IPS-20b (cell line): ENCODE measurements at regions not wholly inside any gene's neighbourhood (a gene's known extent, or its start where the extent isn't known, plus 50 kb on each side); places are given as distances from the start of the nearest gene placed in this dataset.

ENCODE experiments used
- H3K27ac ChIP-seq: one replicate; pipeline ENCODE4 v1.5.1; 2013; ENCODE audit warnings: low read length
- H3K27me3 ChIP-seq: 2 replicates; pipeline ENCODE4 v1.6.1; 2013; ENCODE audit warnings: mild to moderate bottlenecking, low read length, inconsistent platforms; ENCODE audit not compliant: insufficient read depth
- H3K36me3 ChIP-seq: 2 replicates; pipeline ENCODE4 v1.6.1; 2013; ENCODE audit warnings: low read depth, mild to moderate bottlenecking, inconsistent platforms, low read length, moderate library complexity; ENCODE audit not compliant: insufficient read depth
- H3K4me1 ChIP-seq: 2 replicates; pipeline ENCODE4 v1.6.1; 2013; ENCODE audit warnings: mild to moderate bottlenecking, control low read depth, inconsistent platforms, low read length, moderate library complexity; ENCODE audit not compliant: insufficient read depth
- H3K4me3 ChIP-seq: 2 replicates; pipeline ENCODE4 v1.5.1; 2013; ENCODE audit warnings: mild to moderate bottlenecking, low read length, inconsistent platforms
- H3K9ac ChIP-seq: 2 replicates; pipeline ENCODE4 v1.6.1; 2013; ENCODE audit warnings: low read depth, mild to moderate bottlenecking, inconsistent platforms, low read length, moderate library complexity
- H3K9me3 ChIP-seq: 2 replicates; pipeline ENCODE4 v1.6.1; 2013; ENCODE audit warnings: mild to moderate bottlenecking, low read depth, low read length, inconsistent platforms; ENCODE audit not compliant: insufficient read depth

- no peak overlapping the region for H3K9ac ChIP-seq
- H3K4me3 ChIP-seq = no peak overlapping the region
- H3K27me3 ChIP-seq = no peaks in the 10 kb centered on the region
These were observed 50.3 kb upstream of the CABCOCO1 start for GRCh38 chr10:61612450-61612849.

GRCh38 chr10:61612009-61612408, 50.7 kb upstream of the CABCOCO1 start:
- no peak overlapping the region for H3K4me3 ChIP-seq
- no peak overlapping the region for H3K27ac ChIP-seq
- no peaks in the 10 kb centered on the region for H3K4me1 ChIP-seq
- no peaks in the 10 kb centered on the region for H3K9me3 ChIP-seq
- no peaks in the 10 kb centered on the region for H3K36me3 ChIP-seq
- H3K9ac ChIP-seq = no peak overlapping the region
- no peaks in the 10 kb centered on the region for H3K27me3 ChIP-seq

More at GRCh38 chr10:61612450-61612849, 50.3 kb upstream of the CABCOCO1 start:
- Histone ChIP-seq H3K4me1 (no peaks in the 10 kb centered on the region), H3K36me3 (no peaks in the 10 kb centered on the region), H3K27ac (no peak overlapping the region), H3K9me3 (no peaks in the 10 kb centered on the region)

GRCh38 chr10:61609701-61610100, 53.0 kb upstream of the CABCOCO1 start:
- H3K27me3 ChIP-seq = no peaks in the 10 kb centered on the region

GRCh38 chr10:61608255-61609033, 54.3 kb upstream of the CABCOCO1 start:
- H3K4me1 ChIP-seq = no peaks in the 10 kb centered on the region
- no peaks in the 10 kb centered on the region for H3K36me3 ChIP-seq
- H3K9ac ChIP-seq = no peak overlapping the region
- H3K27me3 ChIP-seq = no peaks in the 10 kb centered on the region
- H3K27ac ChIP-seq = no peak overlapping the region
- H3K9me3 ChIP-seq = no peaks in the 10 kb centered on the region
- H3K4me3 ChIP-seq = no peak overlapping the region

More at GRCh38 chr10:61609701-61610100, 53.0 kb upstream of the CABCOCO1 start:
- no peak overlapping the region for H3K9ac ChIP-seq
- H3K27ac ChIP-seq = no peak overlapping the region
- H3K9me3 ChIP-seq = no peaks in the 10 kb centered on the region
- no peaks in the 10 kb centered on the region for H3K4me1 ChIP-seq
- H3K4me3 ChIP-seq = no peak overlapping the region
- H3K36me3 ChIP-seq = no peaks in the 10 kb centered on the region

- H3K4me3 ChIP-seq = no peak overlapping the region
- no peak overlapping the region for H3K27ac ChIP-seq
- H3K9me3 ChIP-seq = no peaks in the 10 kb centered on the region
- H3K27me3 ChIP-seq = no peaks in the 10 kb centered on the region
- H3K9ac ChIP-seq = no peak overlapping the region
- H3K4me1 ChIP-seq = no peaks in the 10 kb centered on the region
- H3K36me3 ChIP-seq = no peaks in the 10 kb centered on the region
These were observed 55.5 kb upstream of the CABCOCO1 start for GRCh38 chr10:61606959-61607907.

- Histone ChIP-seq H3K4me3 (no peak overlapping the region), H3K27ac (no peak overlapping the region), H3K4me1 (no peaks in the 10 kb centered on the region), H3K9me3 (no peaks in the 10 kb centered on the region), H3K27me3 (no peaks in the 10 kb centered on the region), H3K36me3 (no peaks in the 10 kb centered on the region), H3K9ac (no peak overlapping the region)
These were observed 57.5 kb upstream of the CABCOCO1 start for GRCh38 chr10:61605221-61605620.

- Histone ChIP-seq H3K36me3 (no peaks in the 10 kb centered on the region), H3K9me3 (no peaks in the 10 kb centered on the region), H3K27me3 (no peaks in the 10 kb centered on the region), H3K9ac (no peak overlapping the region), H3K4me3 (no peak overlapping the region), H3K27ac (no peak overlapping the region), H3K4me1 (peaks cover under 1% of the 10 kb centered on the region; the same call in 1 of the 2 replicates)
These were observed 62.3 kb upstream of the CABCOCO1 start for GRCh38 chr10:61600399-61600798.

- no peaks in the 10 kb centered on the region for H3K9me3 ChIP-seq
- H3K36me3 ChIP-seq = no peaks in the 10 kb centered on the region
- H3K27ac ChIP-seq = no peak overlapping the region
- H3K27me3 ChIP-seq = no peaks in the 10 kb centered on the region
- H3K9ac ChIP-seq = no peak overlapping the region; the same call in 1 of the 2 replicates
- peaks cover 28% of the 10 kb centered on the region for H3K4me1 ChIP-seq
- peak overlapping the region; percentile 17; the same call in 1 of the 2 replicates for H3K4me3 ChIP-seq
These were observed 68.3 kb upstream of the CABCOCO1 start for GRCh38 chr10:61594430-61594829.

- peaks cover 28% of the 10 kb centered on the region for H3K4me1 ChIP-seq
- H3K36me3 ChIP-seq = no peaks in the 10 kb centered on the region
- H3K9ac ChIP-seq = no peak overlapping the region
- H3K9me3 ChIP-seq = no peaks in the 10 kb centered on the region
- H3K4me3 ChIP-seq = no peak overlapping the region
- no peaks in the 10 kb centered on the region for H3K27me3 ChIP-seq
- no peak overlapping the region for H3K27ac ChIP-seq
These were observed 70.1 kb upstream of the CABCOCO1 start for GRCh38 chr10:61592581-61592980.

- Histone ChIP-seq H3K27ac (no peak overlapping the region), H3K9ac (no peak overlapping the region), H3K4me1 (peaks cover 20% of the 10 kb centered on the region)
These were observed 73.0 kb upstream of the CABCOCO1 start for GRCh38 chr10:61589547-61590243.

GRCh38 chr10:61588770-61589211, 73.9 kb upstream of the CABCOCO1 start:
- H3K4me1 ChIP-seq = peaks cover 11% of the 10 kb centered on the region
- H3K27me3 ChIP-seq = no peaks in the 10 kb centered on the region
- H3K4me3 ChIP-seq = no peak overlapping the region
- H3K27ac ChIP-seq = no peak overlapping the region
- no peaks in the 10 kb centered on the region for H3K36me3 ChIP-seq
- H3K9me3 ChIP-seq = no peaks in the 10 kb centered on the region
- no peak overlapping the region for H3K9ac ChIP-seq

More at GRCh38 chr10:61589547-61590243, 73.0 kb upstream of the CABCOCO1 start:
- H3K4me3 ChIP-seq = no peak overlapping the region
- no peaks in the 10 kb centered on the region for H3K36me3 ChIP-seq
- no peaks in the 10 kb centered on the region for H3K9me3 ChIP-seq
- no peaks in the 10 kb centered on the region for H3K27me3 ChIP-seq
